D341Med (cell line): ENCODE measurements at regions not wholly inside any gene's neighbourhood (a gene's known extent, or its start where the extent isn't known, plus 50 kb on each side); places are given as distances from the start of the nearest gene placed in this dataset.
A peak's percentile ranks its signal among the peaks of the same experiment; 100 is the strongest.

Source experiments
- DNase-seq: peaks from one replicate; pipeline ENCODE4 v3.0.0; 2012; ENCODE audit warnings: low spot score

DNA sequence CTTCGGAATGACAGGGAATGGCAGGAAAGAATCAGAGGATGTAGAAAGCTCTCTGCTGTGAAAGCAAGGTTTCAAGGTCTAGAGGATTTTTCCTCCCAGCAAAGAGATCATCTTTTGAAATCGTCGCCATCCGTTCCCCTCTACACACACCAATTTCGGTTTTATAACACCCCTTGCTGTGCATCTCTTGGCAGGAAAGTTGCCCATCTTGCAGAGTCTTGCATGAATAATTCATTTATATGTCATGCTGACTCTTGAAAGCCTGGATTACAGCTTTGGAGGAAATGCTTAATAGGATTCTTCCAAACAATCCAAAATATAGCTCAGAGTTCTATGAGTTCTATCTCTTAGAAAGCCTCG, 262.7 kb downstream of the CHL1 start:
- DNase-seq, result no peak

DNA sequence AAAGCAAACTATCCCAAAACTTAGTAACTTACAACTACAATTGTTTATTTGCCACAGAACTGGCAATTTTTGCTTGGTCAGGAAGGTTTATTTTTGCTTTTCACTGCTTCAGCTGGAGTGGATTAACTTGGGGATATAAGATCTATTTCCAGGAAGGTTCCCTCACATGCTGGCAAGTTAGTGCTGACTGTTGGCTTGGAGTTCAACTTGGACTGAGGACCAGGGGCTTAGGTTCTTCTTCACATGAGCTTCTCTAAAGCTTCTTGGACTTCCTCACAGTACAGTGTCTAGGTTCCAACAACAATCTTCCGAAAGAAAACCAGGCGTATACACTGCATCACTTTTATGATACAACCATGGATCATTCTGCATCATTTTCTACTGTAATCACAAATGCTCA, 264.4 kb downstream of the CHL1 start:
- DNase-seq, result no peak

DNA sequence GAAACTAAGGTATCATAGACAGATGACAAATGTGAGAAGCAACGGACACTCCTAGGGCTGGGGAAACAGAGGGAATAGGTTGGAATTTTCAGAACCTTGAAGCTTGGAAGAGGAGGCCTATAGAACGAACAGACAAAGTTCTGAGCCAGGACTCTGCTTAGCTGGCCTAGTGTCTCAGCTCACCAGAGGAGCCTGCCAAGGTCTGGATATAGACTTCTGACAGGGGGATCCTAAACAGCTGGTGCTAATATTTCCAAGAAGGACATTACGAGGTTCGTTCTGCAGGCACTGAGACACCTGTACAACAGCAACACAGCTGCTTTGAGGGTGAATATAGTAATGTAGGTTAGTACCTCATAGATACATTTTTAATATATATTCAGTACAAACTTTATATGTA, 266.3 kb downstream of the CHL1 start:
- no peak for DNase-seq

DNA sequence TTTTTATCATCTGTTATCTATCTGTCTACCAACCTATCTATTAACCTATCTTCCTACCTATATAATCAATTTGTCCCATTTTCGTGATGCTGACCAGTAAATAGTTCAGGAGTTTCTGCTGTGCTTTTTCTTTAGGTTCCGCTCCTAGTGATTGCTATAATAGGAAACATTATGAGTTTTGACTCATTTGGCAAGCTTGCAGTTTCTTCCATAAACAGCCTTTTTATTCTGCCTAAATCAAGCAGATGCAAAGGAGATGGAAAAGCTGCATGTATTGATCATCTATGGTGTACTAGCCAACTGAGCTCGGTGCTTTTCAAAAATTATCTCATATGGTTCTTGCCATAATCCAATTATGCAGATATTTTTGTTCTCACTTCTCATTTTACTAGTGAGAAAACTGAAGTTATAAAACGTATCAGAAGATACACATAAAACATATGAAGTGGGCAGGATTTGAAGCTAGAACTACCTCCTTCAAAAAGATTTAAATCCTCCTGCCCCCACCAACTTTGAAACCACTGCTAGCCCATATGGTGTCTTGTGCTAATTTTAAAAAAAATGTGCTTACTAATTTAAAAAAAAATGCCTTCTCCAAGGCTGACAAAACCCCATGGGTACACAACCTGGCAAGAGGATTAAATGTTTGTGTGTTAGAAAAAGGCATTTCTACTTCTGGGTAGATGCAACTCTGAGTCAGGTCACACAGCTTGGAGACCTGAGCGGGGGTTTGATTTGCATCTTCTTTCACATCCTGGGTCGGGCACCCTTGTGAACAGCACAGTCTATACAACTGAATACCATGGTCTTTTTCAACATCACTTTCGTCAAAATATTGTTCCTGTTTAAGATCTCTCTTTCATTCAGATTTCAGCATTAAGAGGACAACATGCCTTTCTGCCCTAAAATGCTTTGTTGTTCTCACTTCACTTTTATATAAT, 267.0 kb downstream of the CHL1 start:
- no peak for DNase-seq

DNA sequence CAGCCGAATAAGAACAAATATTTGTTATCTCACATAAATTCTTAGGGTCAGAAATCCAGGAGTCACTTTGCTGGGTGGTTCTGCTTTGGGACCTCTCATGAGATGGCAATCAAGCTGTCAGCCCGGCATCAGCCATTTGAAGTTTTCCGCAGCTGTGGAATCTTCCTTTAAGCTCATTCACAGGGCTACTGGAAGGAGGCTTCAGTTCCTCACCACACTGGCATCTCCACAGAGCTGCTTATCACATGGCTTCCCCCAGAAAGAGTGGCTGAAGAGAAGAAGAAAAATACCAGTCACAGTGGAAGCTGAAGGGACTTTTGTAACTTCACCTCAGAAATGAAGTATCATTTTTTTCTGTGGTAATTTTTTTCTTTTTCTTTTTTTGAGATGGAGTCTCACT, 267.7 kb downstream of the CHL1 start:
- no peak for DNase-seq

DNA sequence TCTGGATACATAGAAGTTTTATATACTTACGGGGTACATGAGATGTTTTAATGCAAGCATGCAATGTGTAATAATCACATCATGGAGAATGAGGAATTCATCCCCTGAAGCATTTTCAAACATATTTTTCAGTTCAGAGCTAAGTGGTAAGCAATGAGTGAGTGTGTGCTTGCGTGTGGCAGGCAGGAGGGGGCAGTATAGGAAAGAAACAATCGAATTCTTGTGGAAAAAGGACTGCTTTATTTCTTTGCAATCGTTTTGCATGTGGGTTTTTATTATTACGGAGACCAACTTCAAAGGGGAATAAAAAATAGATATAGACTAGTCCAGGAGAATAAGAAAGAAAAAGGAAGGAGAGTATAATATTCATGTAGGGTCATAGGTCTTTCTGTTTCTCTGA, 271.6 kb downstream of the CHL1 start:
- DNase-seq, result peak; percentile 39

DNA sequence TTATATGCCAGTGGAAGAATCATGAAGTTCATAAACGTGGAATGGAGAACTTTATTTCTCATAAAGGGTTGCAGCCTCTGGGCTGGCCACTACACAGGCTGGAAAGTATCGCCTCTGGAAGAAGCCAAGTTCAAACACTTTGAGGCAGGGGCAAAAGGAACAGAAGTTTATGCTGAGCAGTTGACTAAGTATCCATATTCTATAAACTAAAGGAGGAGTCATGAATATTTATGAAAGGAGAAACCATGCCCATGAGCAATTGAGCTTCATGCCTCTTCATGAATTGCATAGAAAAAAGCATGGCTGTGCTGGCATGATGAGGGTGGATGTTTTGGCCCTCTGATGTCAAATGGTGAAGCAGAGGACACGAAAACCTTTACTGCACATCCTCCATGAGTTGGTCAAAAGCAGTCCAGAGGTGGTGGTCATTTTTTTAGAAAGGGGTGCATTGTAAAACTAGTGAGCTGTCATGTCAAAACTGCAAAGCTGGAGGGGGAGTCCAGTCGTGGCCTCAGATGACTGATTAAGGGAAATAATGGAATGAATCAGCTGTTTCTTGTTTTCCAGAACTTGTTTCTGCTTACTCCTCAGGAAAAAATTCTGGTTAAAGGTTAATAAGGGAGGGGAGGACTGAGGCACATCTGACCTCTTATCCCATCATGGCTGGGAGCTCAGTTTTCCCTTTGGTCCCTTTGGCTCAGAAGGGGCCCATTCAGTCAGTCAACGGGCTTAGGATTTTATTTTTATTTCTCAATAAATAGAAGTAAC, 276.7 kb downstream of the CHL1 start:
- DNase-seq, result no peak

DNA sequence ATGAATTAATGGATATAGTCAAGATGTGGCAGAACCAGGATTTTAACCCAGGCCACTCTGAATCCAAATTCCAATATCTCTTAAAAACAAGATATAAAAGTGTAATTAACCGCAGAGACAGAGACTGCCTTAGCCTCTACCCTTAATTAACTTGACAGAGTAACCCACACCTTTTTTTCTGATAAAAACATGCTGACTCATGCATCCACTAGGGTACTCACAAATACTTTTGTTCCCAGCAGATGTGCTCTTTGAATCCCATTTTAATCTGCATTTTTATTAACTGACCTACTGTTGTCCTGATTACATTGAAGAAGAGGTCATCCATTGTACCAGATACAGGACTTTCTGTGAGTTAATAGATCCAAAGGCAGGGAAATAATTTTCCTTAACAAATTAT, 278.3 kb downstream of the CHL1 start:
- DNase-seq, result no peak

DNA sequence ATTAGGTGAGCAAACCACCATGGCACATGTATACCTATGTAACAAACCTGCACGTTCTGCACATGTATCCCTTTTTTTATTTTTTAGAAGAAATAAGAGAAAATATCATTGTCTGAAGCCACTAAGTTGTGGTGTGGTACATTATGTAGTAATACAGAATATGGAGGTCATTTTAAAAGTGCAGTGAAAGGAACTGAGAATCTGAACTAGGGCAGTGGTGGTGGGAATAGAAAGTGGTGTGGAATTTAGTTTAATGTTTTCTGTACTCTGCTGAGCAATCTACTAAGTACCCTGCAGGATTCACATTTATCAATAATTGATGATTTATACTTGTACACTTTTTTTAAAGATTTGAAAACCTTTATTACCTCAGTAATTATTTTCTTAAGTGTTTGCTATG, 283.5 kb downstream of the CHL1 start:
- DNase-seq, result no peak

DNA sequence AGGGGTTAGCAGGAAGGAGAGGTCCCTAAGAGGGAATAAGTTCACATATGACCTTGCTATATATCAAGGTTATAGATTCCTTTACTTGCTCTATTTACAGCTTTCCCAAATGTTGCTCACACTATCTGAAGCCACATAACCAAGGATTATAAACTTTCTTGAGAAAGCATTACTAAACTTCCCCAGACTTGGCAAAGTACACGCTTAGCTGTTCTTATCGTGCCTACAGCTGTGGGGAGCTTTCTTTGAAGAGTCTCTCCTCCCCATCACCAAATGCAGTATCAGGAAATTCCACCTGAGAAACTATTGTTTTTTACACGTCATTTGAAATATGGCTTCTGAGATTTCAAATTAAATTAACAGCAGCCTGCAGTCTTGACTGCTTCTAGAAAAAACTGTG, 284.5 kb downstream of the CHL1 start:
- no peak for DNase-seq

DNA sequence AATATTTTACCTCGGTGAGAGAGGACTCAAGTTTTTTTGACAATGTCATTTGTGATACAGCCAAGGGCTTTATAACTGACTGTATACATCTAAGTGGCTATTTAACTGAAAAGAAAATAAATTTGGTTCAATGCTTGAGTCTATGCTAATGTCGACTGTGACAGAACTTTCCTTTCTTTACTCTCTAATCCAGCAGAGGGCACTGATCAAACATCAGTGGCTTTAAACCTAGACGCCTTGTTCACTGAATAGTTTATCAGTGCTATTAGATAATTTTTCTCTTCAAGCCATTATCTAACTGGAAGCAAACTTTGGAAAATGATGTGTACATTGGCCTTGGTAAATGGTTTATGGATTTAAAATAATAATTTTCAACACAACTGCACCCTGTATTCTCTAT, 285.1 kb downstream of the CHL1 start:
- DNase-seq, result peak; percentile 27

DNA sequence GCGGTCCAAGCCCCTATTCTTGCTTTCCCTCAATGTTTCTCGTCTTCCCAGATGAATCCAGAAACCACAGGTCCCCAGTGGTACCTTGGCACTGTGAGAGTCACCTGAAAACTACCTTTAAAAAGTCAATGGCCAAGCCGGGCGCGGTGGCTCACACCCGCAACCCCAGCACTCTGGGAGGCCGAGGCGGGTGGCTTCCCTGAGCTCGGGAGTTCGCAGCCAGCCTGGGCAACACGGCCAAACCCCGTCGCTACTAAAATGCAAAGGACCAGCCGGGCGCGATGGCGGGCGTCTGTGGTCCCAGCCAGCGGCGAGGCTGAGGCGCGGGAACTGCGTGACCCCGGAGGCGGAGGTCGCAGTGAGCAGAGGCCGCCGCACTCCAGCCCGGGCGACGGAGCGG, 285.9 kb downstream of the CHL1 start:
- DNase-seq, result no peak

DNA sequence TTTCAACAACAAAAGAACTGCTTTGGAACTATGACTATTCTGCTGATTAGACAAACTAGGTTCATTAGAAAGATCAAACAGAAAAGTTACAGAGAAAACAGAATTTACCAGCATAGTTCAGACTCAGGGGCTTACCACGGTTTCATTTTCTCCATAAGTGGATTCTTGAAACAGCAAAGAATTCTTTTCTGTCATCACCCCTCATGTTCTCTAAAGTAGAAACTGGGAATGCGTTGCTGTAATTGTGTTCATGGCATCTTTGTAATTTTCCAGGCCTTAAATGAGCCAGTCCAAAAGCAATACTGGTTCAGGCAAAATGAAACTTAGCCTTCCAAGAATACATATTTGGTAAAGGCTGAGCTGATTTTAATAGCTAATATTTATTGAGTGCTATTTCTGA, 287.8 kb downstream of the CHL1 start:
- no peak for DNase-seq

DNA sequence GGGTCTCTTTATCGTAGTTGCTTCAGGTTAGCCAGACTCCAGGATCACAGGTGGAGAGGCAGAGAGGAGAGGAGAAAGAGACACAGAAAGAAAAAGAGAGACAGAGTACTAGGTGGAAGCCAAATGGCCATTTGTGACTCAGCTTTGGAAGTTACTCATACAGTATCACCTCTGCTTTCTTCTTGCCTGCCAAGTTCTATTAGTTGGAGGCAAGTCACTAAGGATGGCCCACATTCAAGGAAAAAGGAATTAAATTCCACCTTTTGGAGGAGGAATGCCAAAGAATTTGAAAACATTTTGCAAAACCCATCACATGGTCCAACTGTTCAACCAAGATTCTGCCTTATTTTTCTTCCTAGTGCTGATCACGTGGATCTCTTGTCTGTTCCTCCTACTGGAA, 291.1 kb downstream of the CHL1 start:
- no peak for DNase-seq

DNA sequence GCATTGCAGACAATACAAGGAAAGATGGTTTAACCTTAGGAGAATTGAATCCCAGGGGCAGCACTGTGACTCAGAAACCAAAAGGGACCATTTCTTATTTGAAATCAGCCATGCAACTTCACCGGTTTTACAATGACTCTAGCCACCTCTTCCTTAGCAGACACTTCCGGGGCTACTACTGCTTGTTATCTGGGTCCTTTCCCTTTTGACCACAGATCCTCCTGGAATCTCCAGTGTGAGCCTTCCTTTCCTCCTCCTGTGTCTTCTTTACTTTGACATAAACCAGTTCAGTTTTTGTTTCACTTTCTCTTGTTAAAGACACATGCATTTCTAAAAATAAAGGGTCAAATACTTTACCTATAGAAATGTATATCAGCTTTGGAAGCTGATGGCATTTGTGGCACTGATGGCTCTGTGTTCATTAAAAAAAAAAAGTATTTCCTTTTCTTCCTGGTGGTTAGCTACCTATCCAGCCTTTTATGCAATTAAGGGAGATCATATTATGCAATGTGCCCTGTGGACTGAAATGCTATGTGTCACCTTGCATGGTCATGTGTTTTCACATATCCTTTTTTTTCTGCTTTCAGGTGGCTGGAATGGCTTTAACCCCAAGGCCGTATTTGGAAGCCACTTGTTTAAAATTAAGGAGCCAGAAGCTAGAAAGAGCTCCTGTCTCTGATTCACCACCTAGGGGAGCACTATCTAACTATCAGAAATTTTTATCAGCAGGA, 296.2 kb downstream of the CHL1 start:
- no peak for DNase-seq

DNA sequence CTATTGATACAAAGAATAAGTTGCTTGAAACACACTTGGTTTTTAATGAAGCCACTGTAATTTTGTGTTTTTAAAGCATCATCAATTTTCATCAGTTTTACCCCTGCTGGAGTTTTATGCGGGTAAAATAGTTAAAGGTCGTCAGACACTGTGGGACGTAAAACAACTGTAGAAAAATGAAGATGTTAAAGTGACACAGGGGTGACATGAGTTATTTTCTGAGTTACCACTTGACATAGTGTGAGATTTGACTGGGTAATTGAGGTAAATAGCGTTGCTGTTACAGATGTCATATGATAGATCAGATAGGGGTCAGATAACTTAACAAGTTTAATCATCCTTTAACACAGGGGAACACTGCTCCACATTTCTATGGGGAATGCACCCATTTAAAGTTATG, 297.6 kb downstream of the CHL1 start:
- DNase-seq, result no peak

DNA sequence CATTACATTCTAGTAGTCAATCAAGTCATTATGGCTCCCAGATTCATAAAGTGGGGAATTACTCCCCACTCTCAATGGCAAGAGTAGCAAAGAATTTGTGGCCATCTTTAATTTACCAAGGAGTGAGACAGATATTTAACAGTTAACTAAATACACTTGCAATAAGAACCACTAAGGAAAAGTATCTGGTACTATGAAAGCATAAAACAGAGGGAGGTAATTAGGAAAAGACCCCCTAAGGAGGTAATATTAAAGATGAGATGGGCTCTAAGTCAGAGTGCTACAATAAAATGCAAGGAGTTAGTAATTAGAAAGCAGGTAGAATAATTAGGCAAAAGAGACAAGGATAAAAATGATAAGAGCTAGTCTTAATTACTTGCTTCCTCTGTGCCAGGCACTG, 301.9 kb downstream of the CHL1 start:
- no peak for DNase-seq

DNA sequence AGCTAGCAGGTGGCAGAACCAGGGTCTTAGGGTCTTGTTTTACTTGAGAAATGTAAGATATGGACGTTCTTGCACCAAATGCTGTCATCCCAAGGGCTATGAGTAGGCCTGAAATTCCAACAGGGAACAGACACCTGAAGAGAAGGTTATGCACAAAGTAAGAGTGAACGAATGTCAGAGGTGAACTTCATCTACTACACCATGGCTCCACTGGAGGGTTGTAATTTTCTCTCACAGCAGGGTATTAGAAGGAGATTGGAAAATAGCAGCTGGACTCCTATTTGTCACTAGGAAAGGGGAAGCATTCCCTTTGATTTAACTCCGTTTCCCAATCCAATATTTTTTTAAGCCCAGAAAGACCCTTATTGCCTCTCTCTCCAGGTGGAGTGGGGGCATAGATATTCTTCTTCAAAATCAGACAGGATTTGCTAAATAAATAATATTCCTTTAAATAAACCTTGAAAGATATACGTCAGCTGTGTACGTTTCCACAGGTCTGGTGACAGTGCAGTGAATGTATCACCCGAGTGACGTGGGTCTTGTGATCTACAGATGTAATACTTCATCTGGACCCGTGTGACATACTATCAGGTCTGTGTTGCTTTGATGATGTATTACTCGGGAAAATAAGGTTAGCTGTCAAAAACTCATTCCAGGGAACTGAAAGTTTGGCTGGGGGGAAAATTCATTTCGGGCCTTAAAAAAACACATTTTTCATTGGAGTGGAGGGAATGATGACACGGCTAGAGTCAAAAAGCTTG, 302.6 kb downstream of the CHL1 start:
- DNase-seq, result no peak

DNA sequence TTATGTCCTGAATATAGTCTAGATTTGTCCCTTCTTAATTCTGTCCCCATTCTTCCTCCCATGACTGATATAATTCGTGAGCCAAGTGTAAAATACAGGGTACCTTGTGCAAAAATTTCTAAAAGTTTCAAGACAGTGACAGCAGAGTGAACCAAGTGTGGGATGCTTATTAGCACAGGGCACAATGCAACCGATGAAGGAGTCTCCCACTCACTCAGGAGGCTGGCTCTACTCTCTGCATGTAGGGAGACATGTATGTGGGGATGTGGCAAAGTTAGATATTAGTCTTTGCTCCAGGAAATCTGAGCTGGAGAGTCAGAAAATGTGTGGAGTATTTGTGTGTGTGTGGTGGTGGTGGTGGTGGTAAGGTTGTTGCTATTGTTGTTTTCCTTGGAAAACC, 305.9 kb downstream of the CHL1 start:
- DNase-seq, result no peak

DNA sequence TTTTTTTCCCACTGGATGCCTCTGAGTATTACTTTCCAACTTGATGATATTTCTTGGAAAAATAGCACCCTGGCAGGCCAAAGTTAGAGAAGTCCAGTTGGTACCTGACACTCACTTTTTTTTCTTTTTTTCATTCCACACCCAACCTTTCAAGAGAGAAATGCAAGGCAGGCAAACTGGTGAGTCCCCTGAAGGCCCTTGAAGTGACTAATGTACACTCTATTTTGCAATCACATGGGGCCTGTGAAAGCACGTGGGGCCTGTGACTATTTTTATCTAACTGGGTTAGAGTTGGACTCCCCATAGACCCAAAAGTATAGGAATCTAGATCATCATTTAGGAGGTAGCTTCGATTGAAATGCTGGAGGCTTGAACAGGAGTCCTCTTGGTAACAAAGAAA, 316.7 kb downstream of the CHL1 start:
- DNase-seq, result no peak

DNA sequence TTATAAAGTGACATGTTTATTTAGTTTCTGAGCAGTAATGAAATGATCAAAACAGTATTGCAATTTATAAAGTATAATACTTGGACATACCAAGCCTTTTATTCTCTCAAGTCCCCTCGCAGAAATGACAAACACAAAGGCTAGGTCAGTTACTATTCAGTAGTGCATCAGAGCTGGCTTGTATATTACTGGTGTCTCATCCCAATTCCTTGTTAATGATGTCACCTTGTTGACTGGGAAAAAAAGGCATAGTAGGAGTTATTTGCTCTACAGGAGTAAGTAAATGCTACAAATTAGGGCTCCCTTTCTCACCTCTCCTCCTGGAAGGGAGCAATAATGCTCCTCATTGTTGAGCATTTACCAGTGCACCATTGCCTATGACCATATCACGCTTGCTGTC, 317.6 kb downstream of the CHL1 start:
- DNase-seq, result no peak

DNA sequence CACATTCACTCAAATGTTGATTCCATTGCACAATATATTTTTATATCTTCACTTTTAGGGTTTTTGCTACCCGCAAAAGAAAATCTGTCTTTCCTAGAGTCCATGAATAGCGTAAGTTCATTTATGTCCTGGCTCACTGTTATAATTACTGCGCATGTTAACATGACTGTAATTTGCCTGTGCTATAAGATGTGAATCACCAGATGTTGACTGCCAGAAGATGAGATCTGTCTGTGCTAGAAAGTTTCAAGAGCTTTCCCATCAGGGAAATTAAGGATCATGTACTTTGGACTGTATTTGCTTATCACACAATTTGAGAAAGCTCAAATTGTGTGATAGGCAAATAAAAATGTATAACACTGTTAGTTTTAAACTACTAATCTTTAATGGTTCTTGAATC, 322.5 kb downstream of the CHL1 start:
- DNase-seq, result no peak
